MM.1S (cell line): ENCODE measurements at regions not wholly inside any gene's neighbourhood (a gene's known extent, or its start where the extent isn't known, plus 50 kb on each side); places are given as distances from the start of the nearest gene placed in this dataset.

ENCODE experiments used
- DNase-seq: peaks from one replicate; pipeline ENCODE4 v3.0.0-alpha.2; 2015
- H2AFZ ChIP-seq: fragments of 300-600 bp; sonication (generic); 2 replicates; pipeline ENCODE4 v1.6.0; 2016; ENCODE audit warnings: antibody characterized with exemption, low read length
- H3F3A ChIP-seq: fragments of 300-600 bp; sonication (generic); 2 replicates; pipeline ENCODE4 v1.6.1; 2016; ENCODE audit warnings: mild to moderate bottlenecking, antibody characterized with exemption, low read length, moderate library complexity, mixed read lengths; ENCODE audit not compliant: insufficient read depth
- H3K27ac ChIP-seq: fragments of 300-600 bp; sonication (generic); 2 replicates; pipeline ENCODE4 v1.5.1; 2016; ENCODE audit warnings: mild to moderate bottlenecking, low read length
- H3K27me3 ChIP-seq: fragments of 300-600 bp; sonication (generic); replicated peaks from 2 replicates; pipeline ENCODE4 v1.6.0; 2016; ENCODE audit warnings: low read length; ENCODE audit not compliant: insufficient read depth
- H3K36me3 ChIP-seq: fragments of 300-600 bp; sonication (generic); replicated peaks from 2 replicates; pipeline ENCODE4 v1.6.1; 2016; ENCODE audit warnings: mild to moderate bottlenecking, low read length, mixed read lengths; ENCODE audit not compliant: insufficient read depth
- H3K4me1 ChIP-seq: fragments of 300-600 bp; sonication (generic); 2 replicates; pipeline ENCODE4 v1.6.1; 2016; ENCODE audit warnings: low read length, mixed read lengths
- H3K4me2 ChIP-seq: fragments of 300-600 bp; sonication (generic); 2 replicates; pipeline ENCODE4 v1.6.0; 2016; ENCODE audit warnings: low read depth, low read length
- H3K4me3 ChIP-seq: fragments of 300-600 bp; sonication (generic); 2 replicates; pipeline ENCODE4 v1.5.1; 2016; ENCODE audit warnings: low read length, mixed read lengths
- H3K79me2 ChIP-seq: fragments of 300-600 bp; sonication (generic); 2 replicates; pipeline ENCODE4 v1.6.1; 2016; ENCODE audit warnings: mixed run types, low read length, mixed read lengths
- H3K9ac ChIP-seq: fragments of 300-600 bp; sonication (generic); 2 replicates; pipeline ENCODE4 v1.6.1; 2016; ENCODE audit warnings: low read length, mixed read lengths
- H3K9me2 ChIP-seq: fragments of 300-600 bp; sonication (generic); replicated peaks from 2 replicates; pipeline ENCODE4 v1.6.1; 2016; ENCODE audit warnings: mild to moderate bottlenecking, low read length, mixed read lengths; ENCODE audit not compliant: insufficient read depth
- H3K9me3 ChIP-seq: fragments of 300-600 bp; sonication (generic); replicated peaks from 2 replicates; pipeline ENCODE4 v1.6.1; 2016; ENCODE audit warnings: mild to moderate bottlenecking, low read length, mixed read lengths; ENCODE audit not compliant: insufficient read depth
- H4K20me1 ChIP-seq: fragments of 300-600 bp; sonication (generic); 2 replicates; pipeline ENCODE4 v1.6.1; 2016; ENCODE audit warnings: mild to moderate bottlenecking, low read length, moderate library complexity, mixed read lengths; ENCODE audit not compliant: insufficient read depth
- CTCF ChIP-seq: fragments of 300-600 bp; sonication (generic); IDR thresholded peaks from 2 replicates; pipeline ENCODE4 v1.5.1; 2016; ENCODE audit warnings: antibody characterized with exemption, low read length, mixed read lengths
- EZH2 ChIP-seq: fragments of 300-600 bp; sonication (generic); optimal IDR thresholded peaks from 2 replicates; pipeline ENCODE3; 2017; ENCODE audit warnings: low read depth, mild to moderate bottlenecking, antibody characterized with exemption, low read length, mixed read lengths
- EZH2phosphoT487 ChIP-seq: fragments of 300-600 bp; sonication (generic); IDR thresholded peaks from 2 replicates; pipeline ENCODE4 v1.6.1; 2018; ENCODE audit warnings: antibody characterized with exemption, low read length

- H3K9ac ChIP-seq = no peak overlapping the region
- no peak overlapping the region for H2AFZ ChIP-seq
- H3K4me1 ChIP-seq = peaks cover 10% of the 10 kb centered on the region
- no peaks in the 10 kb centered on the region for H4K20me1 ChIP-seq
- H3K36me3 ChIP-seq = no peaks in the 10 kb centered on the region
- H3K79me2 ChIP-seq = no peaks in the 10 kb centered on the region
- H3K27me3 ChIP-seq = peaks cover 9% of the 10 kb centered on the region; the same call in 1 of the 2 replicates
- no peak overlapping the region for H3K4me3 ChIP-seq
- no peak overlapping the region for H3K27ac ChIP-seq
- H3K9me3 ChIP-seq = no peaks in the 10 kb centered on the region
- no peaks in the 10 kb centered on the region for H3F3A ChIP-seq
- H3K4me2 ChIP-seq = no peak overlapping the region
- no peaks in the 10 kb centered on the region for H3K9me2 ChIP-seq
- no peak for TF ChIP-seq EZH2
- TF ChIP-seq EZH2phosphoT487 = no peak
- no peak for TF ChIP-seq CTCF
- DNase-seq = no peak
These were observed 115.5 kb upstream of the ARPP21 start for GRCh38 chr3:35523838-35524237.

- Histone ChIP-seq H3K4me1 (peaks cover 10% of the 10 kb centered on the region), H3K4me3 (no peak overlapping the region), H2AFZ (no peak overlapping the region), H3K9me3 (no peaks in the 10 kb centered on the region), H3K36me3 (no peaks in the 10 kb centered on the region), H3K4me2 (no peak overlapping the region), H3K79me2 (no peaks in the 10 kb centered on the region), H3K9ac (no peak overlapping the region), H3K27me3 (peaks cover 9% of the 10 kb centered on the region; the same call in 1 of the 2 replicates), H3F3A (no peaks in the 10 kb centered on the region), H4K20me1 (no peaks in the 10 kb centered on the region), H3K9me2 (no peaks in the 10 kb centered on the region), H3K27ac (no peak overlapping the region)
- TF ChIP-seq CTCF = no peak
- no peak for TF ChIP-seq EZH2
- no peak for TF ChIP-seq EZH2phosphoT487
- DNase-seq = no peak
These were observed 114.5 kb upstream of the ARPP21 start for GRCh38 chr3:35524856-35525255.

- no peaks in the 10 kb centered on the region for H3K36me3 ChIP-seq
These were observed 110.6 kb upstream of the ARPP21 start for GRCh38 chr3:35528728-35529127.

More at GRCh38 chr3:35528728-35529127, 110.6 kb upstream of the ARPP21 start:
- Histone ChIP-seq H4K20me1 (no peaks in the 10 kb centered on the region), H3K4me3 (no peak overlapping the region), H3F3A (no peaks in the 10 kb centered on the region), H3K27me3 (peaks cover 9% of the 10 kb centered on the region; the same call in 1 of the 2 replicates), H3K4me2 (peak overlapping the region; percentile 39), H3K27ac (no peak overlapping the region), H3K79me2 (no peaks in the 10 kb centered on the region), H3K9me2 (no peaks in the 10 kb centered on the region), H3K9me3 (no peaks in the 10 kb centered on the region), H2AFZ (no peak overlapping the region), H3K9ac (no peak overlapping the region), H3K4me1 (no peaks in the 10 kb centered on the region)
- peak; percentile 80 for DNase-seq
- TF ChIP-seq CTCF (no peak), EZH2phosphoT487 (no peak), EZH2 (no peak)
